ENCODE measurements at regions not wholly inside any gene's neighbourhood (a gene's known extent, or its start where the extent isn't known, plus 50 kb on each side); places are given as distances from the start of the nearest gene placed in this dataset.
A peak's percentile ranks its signal among the peaks of the same experiment; 100 is the strongest.

DNA sequence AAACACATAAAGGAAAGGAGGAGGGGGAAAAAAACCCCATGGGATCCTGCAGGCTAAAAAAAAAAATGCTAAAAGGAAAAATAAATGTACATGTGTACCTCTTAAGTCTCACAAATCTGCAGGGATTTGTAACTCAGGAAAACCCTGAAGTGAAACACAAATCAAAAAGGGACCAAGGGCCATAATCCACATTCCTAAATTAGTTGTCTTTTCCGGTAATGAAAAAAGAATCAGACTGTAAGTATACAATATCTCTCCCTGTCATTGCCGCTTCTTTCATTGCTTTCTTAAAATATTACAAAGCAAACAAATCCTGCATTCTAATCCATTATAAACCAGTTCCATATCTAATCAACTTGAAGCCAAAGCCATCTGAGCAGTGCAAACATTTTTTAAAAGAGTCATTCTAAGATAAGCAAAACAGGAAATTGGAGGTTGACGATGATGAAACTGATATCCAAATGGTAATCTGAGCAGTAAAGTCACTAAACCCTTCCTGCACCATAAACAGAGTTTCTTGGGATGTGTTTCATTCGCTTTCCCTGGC, 58.7 kb upstream of the SIM2 start:
- Histone ChIP-seq H3K36me3 (ENCODE audit: control insufficient read depth in 1 of 2, insufficient read depth in 2 of 2, low read length in 2 of 2) (no peaks in the 10 kb centered on the region), H2BK12ac (ENCODE audit: low read length) (no peak overlapping the region), H3K27me3 (ENCODE audit: insufficient read depth, low read length) (no peaks in the 10 kb centered on the region), H3K23ac (ENCODE audit: low read length) (no peak overlapping the region), H3K27ac (ENCODE audit: low read depth, low read length) (no peak overlapping the region), H3K79me1 (ENCODE audit: low read length) (no peaks in the 10 kb centered on the region), H3K4me2 (ENCODE audit: low read length) (no peak overlapping the region), H2AK5ac (ENCODE audit: low read length) (no peak overlapping the region), H3K79me2 (ENCODE audit: control insufficient read depth, insufficient read depth, low read length, poor library complexity) (no peaks in the 10 kb centered on the region), H3K18ac (ENCODE audit: low read length) (no peak overlapping the region), H2BK120ac (ENCODE audit: insufficient read depth, low read length, poor library complexity) (no peak overlapping the region), H2AFZ (ENCODE audit: insufficient read depth, low read length, poor library complexity) (no peak overlapping the region), H3K9ac (ENCODE audit: low read length) (no peak overlapping the region), H4K12ac (ENCODE audit: low read depth, low read length) (no peak overlapping the region), H4K8ac (ENCODE audit: low read depth, low read length) (no peak overlapping the region), H2BK5ac (ENCODE audit: low read depth, low read length, poor library complexity) (no peak overlapping the region), H3K4ac (ENCODE audit: low read depth, low read length) (no peak overlapping the region), H3K4me3 (ENCODE audit: low read depth, low read length) (no peak overlapping the region), H3K9me3 (ENCODE audit: insufficient read depth, low read depth, low read length) (peaks cover 3% of the 10 kb centered on the region), H3K4me1 (ENCODE audit: control insufficient read depth in 1 of 2, insufficient read depth in 2 of 2, low read length in 2 of 2) (no peaks in the 10 kb centered on the region), H3K14ac (ENCODE audit: low read length) (no peak overlapping the region), H4K91ac (ENCODE audit: low read depth, low read length) (no peak overlapping the region)
- WGBS (ENCODE audit: extremely low coverage, insufficient coverage, insufficient read length) = no CpG with 5 or more reads among the region's 4 CpGs
- peak in 1 of 2 donors; percentile 11 for DNase-seq

- Histone ChIP-seq H2AK5ac (ENCODE audit: low read length) (no peak overlapping the region), H3K9ac (ENCODE audit: low read length) (no peak overlapping the region), H2BK5ac (ENCODE audit: low read depth, low read length, poor library complexity) (no peak overlapping the region), H3K27ac (ENCODE audit: low read depth, low read length) (no peak overlapping the region), H4K8ac (ENCODE audit: low read depth, low read length) (no peak overlapping the region), H3K4me1 (ENCODE audit: control insufficient read depth in 1 of 2, insufficient read depth in 2 of 2, low read length in 2 of 2) (no peaks in the 10 kb centered on the region), H3K18ac (ENCODE audit: low read length) (no peak overlapping the region), H2BK120ac (ENCODE audit: insufficient read depth, low read length, poor library complexity) (no peak overlapping the region), H3K14ac (ENCODE audit: low read length) (no peak overlapping the region), H2BK12ac (ENCODE audit: low read length) (no peak overlapping the region), H3K27me3 (ENCODE audit: insufficient read depth, low read length) (no peaks in the 10 kb centered on the region), H3K4me3 (ENCODE audit: low read depth, low read length) (no peak overlapping the region), H3K23ac (ENCODE audit: low read length) (no peak overlapping the region), H2AFZ (ENCODE audit: insufficient read depth, low read length, poor library complexity) (no peak overlapping the region), H4K12ac (ENCODE audit: low read depth, low read length) (no peak overlapping the region), H3K79me1 (ENCODE audit: low read length) (no peaks in the 10 kb centered on the region), H3K36me3 (ENCODE audit: control insufficient read depth in 1 of 2, insufficient read depth in 2 of 2, low read length in 2 of 2) (no peaks in the 10 kb centered on the region), H3K79me2 (ENCODE audit: control insufficient read depth, insufficient read depth, low read length, poor library complexity) (no peaks in the 10 kb centered on the region), H4K91ac (ENCODE audit: low read depth, low read length) (no peak overlapping the region), H3K9me3 (ENCODE audit: insufficient read depth, low read depth, low read length) (peaks cover 3% of the 10 kb centered on the region), H3K4me2 (ENCODE audit: low read length) (no peak overlapping the region), H3K4ac (ENCODE audit: low read depth, low read length) (no peak overlapping the region)
- no peak for DNase-seq
- WGBS (ENCODE audit: extremely low coverage, insufficient coverage, insufficient read length) = no CpG with 5 or more reads among the region's 15 CpGs
These were observed 58.1 kb upstream of the SIM2 start for GRCh38 chr21:36640721-36641244.

- Histone ChIP-seq H2BK5ac (ENCODE audit: low read depth, low read length, poor library complexity) (no peak overlapping the region), H3K18ac (ENCODE audit: low read length) (no peak overlapping the region), H2AK5ac (ENCODE audit: low read length) (no peak overlapping the region), H4K12ac (ENCODE audit: low read depth, low read length) (no peak overlapping the region), H3K79me1 (ENCODE audit: low read length) (no peaks in the 10 kb centered on the region), H3K4me1 (ENCODE audit: control insufficient read depth in 1 of 2, insufficient read depth in 2 of 2, low read length in 2 of 2) (no peaks in the 10 kb centered on the region), H3K27me3 (ENCODE audit: insufficient read depth, low read length) (no peaks in the 10 kb centered on the region), H3K9ac (ENCODE audit: low read length) (no peak overlapping the region), H3K27ac (ENCODE audit: low read depth, low read length) (no peak overlapping the region), H3K14ac (ENCODE audit: low read length) (no peak overlapping the region), H3K23ac (ENCODE audit: low read length) (no peak overlapping the region), H2AFZ (ENCODE audit: insufficient read depth, low read length, poor library complexity) (no peak overlapping the region), H2BK120ac (ENCODE audit: insufficient read depth, low read length, poor library complexity) (no peak overlapping the region), H3K79me2 (ENCODE audit: control insufficient read depth, insufficient read depth, low read length, poor library complexity) (no peaks in the 10 kb centered on the region), H4K91ac (ENCODE audit: low read depth, low read length) (no peak overlapping the region), H3K4ac (ENCODE audit: low read depth, low read length) (no peak overlapping the region), H3K4me2 (ENCODE audit: low read length) (no peak overlapping the region), H2BK12ac (ENCODE audit: low read length) (no peak overlapping the region), H3K36me3 (ENCODE audit: control insufficient read depth in 1 of 2, insufficient read depth in 2 of 2, low read length in 2 of 2) (no peaks in the 10 kb centered on the region), H3K9me3 (ENCODE audit: insufficient read depth, low read depth, low read length) (peaks cover 3% of the 10 kb centered on the region), H4K8ac (ENCODE audit: low read depth, low read length) (no peak overlapping the region), H3K4me3 (ENCODE audit: low read depth, low read length) (no peak overlapping the region)
- DNase-seq = no peak
- WGBS (ENCODE audit: extremely low coverage, insufficient coverage, insufficient read length) = no CpG with 5 or more reads among the region's 1 CpG
These were observed 57.6 kb upstream of the SIM2 start for GRCh38 chr21:36641346-36641745.

DNA sequence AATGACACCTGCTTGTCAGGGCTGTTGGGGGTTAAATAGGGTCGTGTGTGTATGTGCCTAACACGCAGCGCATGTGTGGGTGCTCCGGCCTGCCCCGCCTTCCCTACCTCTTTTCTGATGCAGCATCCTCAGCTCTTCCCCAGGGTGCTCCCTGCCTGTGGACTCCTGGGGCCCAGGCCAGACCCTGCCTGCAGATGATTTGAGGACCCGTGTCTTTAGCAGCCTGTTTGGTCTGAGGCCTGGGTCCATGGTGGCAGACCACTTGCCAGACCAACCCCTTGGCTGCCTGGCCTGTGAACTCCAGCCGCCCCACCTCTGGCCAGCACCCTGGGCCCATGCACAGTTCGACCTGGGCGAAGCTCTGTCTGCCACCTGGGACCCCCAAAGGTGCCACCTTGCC, 57.0 kb upstream of the SIM2 start:
- no peak overlapping the region for H3K18ac ChIP-seq (ENCODE audit: low read length)
- no peak for DNase-seq
- no peaks in the 10 kb centered on the region for H3K79me2 ChIP-seq (ENCODE audit: control insufficient read depth, insufficient read depth, low read length, poor library complexity)
- H4K12ac ChIP-seq (ENCODE audit: low read depth, low read length) = no peak overlapping the region
- H4K8ac ChIP-seq (ENCODE audit: low read depth, low read length) = no peak overlapping the region
- no peak overlapping the region for H3K27ac ChIP-seq (ENCODE audit: low read depth, low read length)
- no peak overlapping the region for H3K4me2 ChIP-seq (ENCODE audit: low read length)
- no peak overlapping the region for H2AFZ ChIP-seq (ENCODE audit: insufficient read depth, low read length, poor library complexity)
- H3K14ac ChIP-seq (ENCODE audit: low read length) = no peak overlapping the region
- H3K79me1 ChIP-seq (ENCODE audit: low read length) = no peaks in the 10 kb centered on the region
- H3K4ac ChIP-seq (ENCODE audit: low read depth, low read length) = no peak overlapping the region
- no CpG with 5 or more reads among the region's 9 CpGs for WGBS (ENCODE audit: extremely low coverage, insufficient coverage, insufficient read length)
- H3K4me3 ChIP-seq (ENCODE audit: low read depth, low read length) = no peak overlapping the region
- H3K9me3 ChIP-seq (ENCODE audit: insufficient read depth, low read depth, low read length) = peaks cover 3% of the 10 kb centered on the region
- no peak overlapping the region for H2AK5ac ChIP-seq (ENCODE audit: low read length)
- H4K91ac ChIP-seq (ENCODE audit: low read depth, low read length) = no peak overlapping the region
- H3K9ac ChIP-seq (ENCODE audit: low read length) = no peak overlapping the region
- H3K23ac ChIP-seq (ENCODE audit: low read length) = no peak overlapping the region
- H3K36me3 ChIP-seq (ENCODE audit: control insufficient read depth in 1 of 2, insufficient read depth in 2 of 2, low read length in 2 of 2) = no peaks in the 10 kb centered on the region
- no peak overlapping the region for H2BK5ac ChIP-seq (ENCODE audit: low read depth, low read length, poor library complexity)
- no peak overlapping the region for H2BK120ac ChIP-seq (ENCODE audit: insufficient read depth, low read length, poor library complexity)
- H2BK12ac ChIP-seq (ENCODE audit: low read length) = no peak overlapping the region
- H3K4me1 ChIP-seq (ENCODE audit: control insufficient read depth in 1 of 2, insufficient read depth in 2 of 2, low read length in 2 of 2) = no peaks in the 10 kb centered on the region
- no peaks in the 10 kb centered on the region for H3K27me3 ChIP-seq (ENCODE audit: insufficient read depth, low read length)

Measured in trophoblast cell (in vitro differentiated cells and primary cell).